ENCODE measurements at regions not wholly inside any gene's neighbourhood (a gene's known extent, or its start where the extent isn't known, plus 50 kb on each side); places are given as distances from the start of the nearest gene placed in this dataset.

DNA sequence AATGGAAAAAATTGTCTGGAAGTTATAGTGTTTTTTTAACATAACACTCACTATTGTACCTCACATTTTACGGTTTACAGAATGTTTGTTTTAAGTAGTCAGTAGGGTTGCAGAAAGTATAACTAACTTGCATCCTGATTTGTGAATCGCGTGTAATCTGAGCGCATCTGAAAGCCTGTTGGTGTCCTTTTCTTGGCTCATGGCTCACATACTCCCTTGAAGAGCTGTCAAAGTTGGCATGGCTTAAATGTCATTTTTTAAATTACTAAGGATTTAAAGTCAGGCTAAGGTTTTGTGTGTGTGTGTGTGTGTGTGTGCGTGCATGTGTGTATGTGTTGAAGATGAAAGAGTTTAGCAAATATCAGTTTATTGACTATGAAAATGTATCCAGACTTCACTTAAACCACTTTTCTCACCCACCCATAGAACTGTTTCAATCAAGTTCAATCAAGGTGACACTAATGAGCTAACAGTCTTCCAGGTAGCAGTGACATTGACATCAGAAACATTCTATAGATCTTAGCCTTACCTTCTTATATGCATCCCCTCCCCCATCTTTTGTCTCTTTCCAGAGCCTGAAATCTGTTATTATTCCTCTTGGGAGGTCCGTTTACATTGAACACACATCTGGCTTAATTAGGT is 480.4 kb upstream of the SGCG start:
- Histone ChIP-seq H3K14ac (replicated peaks; ENCODE audit: low read depth, low read length) (no peak overlapping the region), H2AFZ (replicated peaks; ENCODE audit: low read length, poor library complexity) (no peak overlapping the region), H3K27me3 (ENCODE audit: control insufficient read depth, insufficient read depth, low read length) (no peaks in the 10 kb centered on the region), H2AK9ac (replicated peaks; ENCODE audit: low read depth, low read length, poor library complexity) (no peak overlapping the region), H3K4ac (ENCODE audit: low read depth, low read length) (no peak overlapping the region), H3K56ac (ENCODE audit: extremely low read depth, insufficient read depth, low read length) (no peak overlapping the region), H4K20me1 (ENCODE audit: insufficient read depth, low read length) (no peaks in the 10 kb centered on the region), H3K18ac (ENCODE audit: low read depth, low read length) (no peak overlapping the region), H3K4me3 (ENCODE audit: insufficient read depth, low read depth, low read length) (no peak overlapping the region), H3K23ac (ENCODE audit: low read depth, low read length) (no peak overlapping the region), H2BK15ac (ENCODE audit: low read depth, low read length) (no peak overlapping the region), H3K9me3 (ENCODE audit: control insufficient read depth, insufficient read depth, low read length) (peaks cover 7% of the 10 kb centered on the region), H3K9me1 (ENCODE audit: insufficient read depth, low read length) (no peaks in the 10 kb centered on the region), H3K36me3 (ENCODE audit: control insufficient read depth, insufficient read depth, low read length) (no peaks in the 10 kb centered on the region), H2BK5ac (ENCODE audit: low read depth, low read length, poor library complexity, severe bottlenecking) (no peak overlapping the region), H2AK5ac (ENCODE audit: low read depth, low read length) (no peak overlapping the region), H4K5ac (ENCODE audit: low read depth, low read length) (no peak overlapping the region), H3K4me2 (ENCODE audit: low read depth, low read length) (no peak overlapping the region), H4K91ac (ENCODE audit: insufficient read depth, low read depth, low read length) (no peak overlapping the region), H2BK120ac (ENCODE audit: low read depth, low read length) (no peak overlapping the region), H2BK20ac (ENCODE audit: low read depth, low read length) (no peak overlapping the region), H3K27ac (ENCODE audit: insufficient read depth, low read length) (no peak overlapping the region), H3K79me1 (ENCODE audit: low read depth in 1 of 2, low read length in 2 of 2) (no peaks in the 10 kb centered on the region), H3K9ac (ENCODE audit: low read depth, low read length) (no peak overlapping the region), H3K4me1 (ENCODE audit: control insufficient read depth, insufficient read depth, low read length) (no peaks in the 10 kb centered on the region), H4K8ac (ENCODE audit: low read depth in 2 of 2, low read length in 2 of 2) (no peak overlapping the region)
- in situ Hi-C loops (cut with MboI; ENCODE audit: low sequenced_read_pairs) (no loop called here), intact Hi-C loops (cut with micrococcal nuclease) (no loop called here), dilution Hi-C loops (cut with HindIII; ENCODE audit: low sequenced_read_pairs, unreplicated experiment) (no loop called here)
- ATAC-seq (ENCODE audit: low read depth) (no peak), DNase-seq (no peak)
- ChIA-PET POLR2A (ENCODE audit: unreplicated experiment) (no interaction called here), CTCF (no interaction called here)
- TF ChIP-seq, protein P1, sequence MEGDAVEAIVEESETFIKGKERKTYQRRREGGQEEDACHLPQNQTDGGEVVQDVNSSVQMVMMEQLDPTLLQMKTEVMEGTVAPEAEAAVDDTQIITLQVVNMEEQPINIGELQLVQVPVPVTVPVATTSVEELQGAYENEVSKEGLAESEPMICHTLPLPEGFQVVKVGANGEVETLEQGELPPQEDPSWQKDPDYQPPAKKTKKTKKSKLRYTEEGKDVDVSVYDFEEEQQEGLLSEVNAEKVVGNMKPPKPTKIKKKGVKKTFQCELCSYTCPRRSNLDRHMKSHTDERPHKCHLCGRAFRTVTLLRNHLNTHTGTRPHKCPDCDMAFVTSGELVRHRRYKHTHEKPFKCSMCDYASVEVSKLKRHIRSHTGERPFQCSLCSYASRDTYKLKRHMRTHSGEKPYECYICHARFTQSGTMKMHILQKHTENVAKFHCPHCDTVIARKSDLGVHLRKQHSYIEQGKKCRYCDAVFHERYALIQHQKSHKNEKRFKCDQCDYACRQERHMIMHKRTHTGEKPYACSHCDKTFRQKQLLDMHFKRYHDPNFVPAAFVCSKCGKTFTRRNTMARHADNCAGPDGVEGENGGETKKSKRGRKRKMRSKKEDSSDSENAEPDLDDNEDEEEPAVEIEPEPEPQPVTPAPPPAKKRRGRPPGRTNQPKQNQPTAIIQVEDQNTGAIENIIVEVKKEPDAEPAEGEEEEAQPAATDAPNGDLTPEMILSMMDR (conservative IDR thresholded peaks at IDR 0.05; ENCODE audit: low read depth, low read length), result no peak
- TF ChIP-seq MAZ (IDR thresholded peaks at IDR 0.05; ENCODE audit: borderline replicate concordance, low read depth, low read length) (no peak), MXI1 (IDR thresholded peaks at IDR 0.05; ENCODE audit: borderline replicate concordance, low read depth, low read length) (no peak), POLR2A (IDR thresholded peaks at IDR 0.05; ENCODE audit: low read depth, low read length) (no peak), CHD1 (IDR thresholded peaks at IDR 0.05; ENCODE audit: low read depth, low read length) (no peak), FOS (IDR thresholded peaks at IDR 0.05; ENCODE audit: low read depth, low read length) (no peak), RFX5 (IDR thresholded peaks at IDR 0.05; ENCODE audit: low read depth, low read length) (no peak), USF2 (IDR thresholded peaks at IDR 0.05; ENCODE audit: low read depth, low read length) (no peak), CEBPB (IDR thresholded peaks at IDR 0.05; ENCODE audit: low read depth, low read length) (no peak), RCOR1 (IDR thresholded peaks at IDR 0.05; ENCODE audit: insufficient replicate concordance, low read length) (no peak), NFE2L2 (IDR thresholded peaks at IDR 0.05; ENCODE audit: low read depth, low read length) (no peak), MAFK (IDR thresholded peaks at IDR 0.05; ENCODE audit: low read depth, low read length) (no peak), SMC3 (IDR thresholded peaks at IDR 0.05; ENCODE audit: low read depth, low read length) (no peak), RAD21 (IDR thresholded peaks at IDR 0.05; ENCODE audit: low read length) (no peak), BHLHE40 (IDR thresholded peaks at IDR 0.05; ENCODE audit: low read depth, low read length) (no peak)
- TF ChIP-seq, protein P2, sequence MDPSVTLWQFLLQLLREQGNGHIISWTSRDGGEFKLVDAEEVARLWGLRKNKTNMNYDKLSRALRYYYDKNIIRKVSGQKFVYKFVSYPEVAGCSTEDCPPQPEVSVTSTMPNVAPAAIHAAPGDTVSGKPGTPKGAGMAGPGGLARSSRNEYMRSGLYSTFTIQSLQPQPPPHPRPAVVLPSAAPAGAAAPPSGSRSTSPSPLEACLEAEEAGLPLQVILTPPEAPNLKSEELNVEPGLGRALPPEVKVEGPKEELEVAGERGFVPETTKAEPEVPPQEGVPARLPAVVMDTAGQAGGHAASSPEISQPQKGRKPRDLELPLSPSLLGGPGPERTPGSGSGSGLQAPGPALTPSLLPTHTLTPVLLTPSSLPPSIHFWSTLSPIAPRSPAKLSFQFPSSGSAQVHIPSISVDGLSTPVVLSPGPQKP (IDR thresholded peaks at IDR 0.05; ENCODE audit: borderline replicate concordance, low read depth, low read length), result no peak
- no CpG with 5 or more reads among the region's 6 CpGs for WGBS, 2 experiments (ENCODE audit: extremely low coverage in 2 of 2, insufficient read length in 1 of 2)
- no TSS peak for BruUV-seq (replicated peaks)
